IPS DF 4.7 (cell line): ENCODE measurements at regions not wholly inside any gene's neighbourhood (a gene's known extent, or its start where the extent isn't known, plus 50 kb on each side); places are given as distances from the start of the nearest gene placed in this dataset.
"Not testable (repeated sequence)": the region's sequence is repeated elsewhere in the genome, so short reads cannot be mapped to it uniquely, and the experiment has no call there.

Experiments
- DNase-seq: peaks from one replicate; pipeline ENCODE4 v3.0.0-alpha.2; 2013; ENCODE audit warnings: low spot score; ENCODE audit errors: extremely low read depth

GRCh38 chr2:193382583-193382982 lies 1187.8 kb upstream of the TMEFF2 start:
- no peak for DNase-seq

DNA sequence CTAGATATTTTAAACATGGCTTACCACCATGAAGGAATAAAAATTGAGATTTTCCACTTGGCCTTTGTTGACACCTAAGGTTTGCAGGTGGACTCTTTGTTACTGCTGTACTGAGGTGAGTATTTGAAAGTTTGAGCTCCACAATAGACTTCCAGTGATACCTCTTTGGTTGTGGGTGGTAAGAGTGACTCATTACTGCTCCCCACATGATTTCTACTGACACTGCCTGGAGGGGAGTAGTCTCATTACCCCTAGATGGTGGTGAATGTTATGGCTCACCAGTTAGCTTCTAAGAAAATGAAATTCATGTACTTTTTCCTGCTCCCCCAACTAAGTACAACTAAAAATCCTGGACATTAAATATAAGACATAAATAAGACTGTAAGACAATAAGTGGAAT lies 1183.1 kb upstream of the TMEFF2 start:
- no peak for DNase-seq

- DNase-seq = no peak
Measured at GRCh38 chr2:193373120-193373519, 1178.4 kb upstream of the TMEFF2 start.

- DNase-seq = no peak
Measured at GRCh38 chr2:193371200-193371599, 1176.5 kb upstream of the TMEFF2 start.

DNA sequence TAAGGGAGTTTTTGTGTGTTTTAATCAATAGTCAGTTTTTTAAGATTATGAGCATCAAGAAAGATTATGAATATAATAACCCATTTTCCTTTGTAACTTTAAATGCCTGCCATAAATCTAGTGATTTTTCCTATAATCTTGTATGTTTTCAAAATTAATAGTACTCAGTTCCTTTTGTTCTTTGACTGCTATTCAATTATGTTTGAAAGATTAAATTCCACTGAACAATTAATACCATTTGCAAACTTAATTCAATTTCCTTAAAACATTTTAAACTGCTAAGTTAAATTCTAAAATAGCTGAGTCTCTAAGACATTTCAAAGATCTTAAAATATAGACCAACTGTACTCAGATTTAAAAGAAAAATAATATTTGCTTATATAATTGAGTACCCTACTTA lies 1173.9 kb upstream of the TMEFF2 start:
- no peak for DNase-seq

GRCh38 chr2:193357508-193357907 lies 1162.8 kb upstream of the TMEFF2 start:
- DNase-seq = no peak

DNA sequence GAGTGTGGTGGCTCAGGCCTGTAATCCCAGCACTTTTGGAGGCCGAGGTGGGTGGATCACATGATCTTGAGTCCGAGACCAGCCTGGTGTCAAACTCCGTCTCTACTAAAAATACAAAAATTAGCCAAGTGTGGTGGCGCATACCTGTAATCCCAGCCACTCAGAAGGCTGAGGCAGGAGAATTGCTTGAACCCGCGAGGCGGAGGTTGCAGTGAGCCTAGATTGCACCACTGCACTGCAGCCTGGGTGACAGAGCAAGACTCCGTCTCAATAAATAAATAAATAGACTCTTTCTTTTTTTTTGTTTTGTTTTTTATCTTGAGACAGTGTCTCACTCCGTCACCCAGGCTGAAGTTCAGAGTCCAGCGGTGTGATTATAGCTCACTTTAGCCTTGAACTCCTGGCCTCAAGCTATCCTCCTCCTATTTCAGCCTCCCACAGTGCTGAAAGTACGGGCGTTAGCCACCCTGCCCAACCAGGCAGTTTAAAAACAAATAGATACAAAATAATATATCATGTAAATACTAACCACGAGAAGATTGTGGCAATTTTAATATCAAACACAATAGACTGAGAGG lies 1158.0 kb upstream of the TMEFF2 start:
- DNase-seq = not testable (repeated sequence)

DNA sequence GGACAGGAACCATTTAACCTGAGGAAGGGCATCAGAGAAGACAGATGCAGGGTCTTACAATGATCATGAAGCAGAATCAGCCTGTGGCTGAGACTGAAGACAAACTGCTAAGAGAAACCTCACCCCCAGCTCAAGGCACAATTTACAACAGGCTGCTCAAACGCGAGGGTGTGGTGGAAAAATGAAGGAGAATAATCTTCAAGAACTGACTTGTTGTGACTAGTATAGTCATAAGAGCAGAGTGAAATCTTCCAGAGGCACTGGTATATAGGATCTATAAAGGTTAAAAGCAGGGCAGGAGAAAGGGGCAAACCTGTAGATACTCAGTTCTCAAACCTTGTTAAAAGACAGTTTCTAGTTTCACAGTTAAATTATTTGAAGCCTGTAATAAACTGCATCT lies 1155.8 kb upstream of the TMEFF2 start:
- DNase-seq = no peak

- no peak for DNase-seq
Measured at GRCh38 chr2:193349642-193350041, 1154.9 kb upstream of the TMEFF2 start.

DNA sequence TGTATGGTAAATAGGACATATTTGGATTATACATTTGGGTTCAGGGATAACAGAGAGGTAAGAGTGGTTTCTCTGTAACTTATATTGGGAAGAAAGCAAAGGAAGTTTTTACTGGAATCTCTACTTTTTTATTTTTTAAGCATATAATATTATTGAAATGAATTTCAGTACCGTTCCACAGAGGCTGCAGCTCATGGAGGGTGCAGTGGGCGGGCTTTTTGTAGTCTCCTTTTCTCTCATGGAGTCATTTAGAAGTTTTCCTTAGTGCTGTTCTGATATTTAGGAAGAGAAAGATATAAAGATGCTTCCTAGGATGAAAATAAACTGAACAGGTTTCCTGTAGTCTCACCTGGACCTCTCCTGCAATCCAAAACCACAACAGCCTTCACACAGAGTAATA lies 1153.3 kb upstream of the TMEFF2 start:
- no peak for DNase-seq

DNA sequence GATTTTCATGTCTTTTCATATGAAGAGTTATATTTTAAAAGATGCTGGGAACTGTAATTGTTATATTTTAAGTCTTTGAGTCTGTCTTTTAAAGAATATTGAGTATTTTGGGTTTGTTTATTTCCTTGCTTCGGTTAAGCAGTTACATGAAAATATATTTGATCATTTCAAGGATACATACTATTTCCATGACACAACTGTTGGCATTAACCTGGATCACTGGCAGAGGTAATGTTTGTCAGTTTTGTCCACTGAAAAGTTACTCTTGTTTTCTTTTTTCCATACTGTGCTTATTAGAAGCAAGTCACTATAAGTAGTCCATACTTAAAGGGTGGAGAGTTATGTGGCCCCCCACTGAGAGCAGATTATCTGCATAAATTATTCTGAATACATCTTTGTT lies 1142.0 kb upstream of the TMEFF2 start:
- DNase-seq = no peak

- DNase-seq = no peak
Measured at GRCh38 chr2:193334401-193334800, 1139.7 kb upstream of the TMEFF2 start.

DNA sequence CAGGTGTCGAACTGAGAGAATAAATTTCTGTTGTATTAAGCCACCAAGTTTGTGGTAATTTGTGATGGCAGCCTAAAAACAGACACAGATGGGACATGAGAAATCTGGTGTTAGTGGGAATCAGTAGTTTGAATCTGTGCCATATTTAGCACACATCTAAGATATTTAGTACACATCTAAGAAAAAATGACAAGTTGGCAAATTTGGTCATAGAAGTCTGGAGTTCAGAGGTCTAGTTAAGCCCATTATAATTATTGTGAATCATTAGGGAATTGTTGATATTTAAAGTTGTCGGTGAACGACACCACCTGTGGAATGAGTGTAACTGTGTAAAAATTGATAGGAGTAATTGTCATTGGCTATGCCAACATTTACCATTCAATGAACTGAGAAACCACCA lies 1138.8 kb upstream of the TMEFF2 start:
- DNase-seq = no peak

DNA sequence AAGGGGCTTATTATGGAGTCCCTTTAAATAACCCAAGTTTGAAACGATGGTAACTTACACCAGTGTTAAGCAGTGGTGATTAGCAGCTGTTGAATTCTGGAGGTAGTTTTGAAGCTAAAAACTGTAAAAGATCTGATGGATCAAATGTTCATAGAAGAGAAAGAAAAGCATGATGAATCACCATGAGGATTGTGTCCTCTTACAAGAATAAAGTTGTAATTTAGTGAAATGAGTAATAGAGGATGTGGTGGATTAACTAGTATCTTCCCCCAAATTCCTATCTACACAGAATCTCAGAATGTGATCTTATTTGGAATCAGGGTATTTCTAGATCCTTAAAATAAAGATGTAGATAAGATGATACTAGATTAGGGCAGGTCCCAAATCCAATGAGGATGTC lies 1138.2 kb upstream of the TMEFF2 start:
- DNase-seq = no peak

GRCh38 chr2:193331676-193332075 lies 1136.9 kb upstream of the TMEFF2 start:
- DNase-seq = no peak

DNA sequence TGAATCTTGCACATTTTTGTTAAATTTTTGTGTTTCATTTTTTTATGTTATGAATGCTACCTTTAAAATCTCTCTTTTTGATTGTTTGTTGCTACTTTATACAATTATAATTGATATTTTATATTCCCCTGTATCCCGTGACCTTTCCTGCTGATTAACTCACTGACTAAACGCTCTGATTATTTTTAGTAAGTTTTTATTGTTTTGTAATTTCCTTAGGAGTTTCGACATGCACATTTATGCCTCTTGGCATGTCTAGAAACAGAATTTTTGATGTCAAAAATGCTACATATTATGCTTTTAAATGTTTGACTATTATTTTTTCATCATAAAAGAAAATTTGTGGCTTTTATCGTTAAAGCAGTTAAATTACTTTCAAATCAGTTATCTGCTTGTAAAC lies 1131.6 kb upstream of the TMEFF2 start:
- DNase-seq = no peak

DNA sequence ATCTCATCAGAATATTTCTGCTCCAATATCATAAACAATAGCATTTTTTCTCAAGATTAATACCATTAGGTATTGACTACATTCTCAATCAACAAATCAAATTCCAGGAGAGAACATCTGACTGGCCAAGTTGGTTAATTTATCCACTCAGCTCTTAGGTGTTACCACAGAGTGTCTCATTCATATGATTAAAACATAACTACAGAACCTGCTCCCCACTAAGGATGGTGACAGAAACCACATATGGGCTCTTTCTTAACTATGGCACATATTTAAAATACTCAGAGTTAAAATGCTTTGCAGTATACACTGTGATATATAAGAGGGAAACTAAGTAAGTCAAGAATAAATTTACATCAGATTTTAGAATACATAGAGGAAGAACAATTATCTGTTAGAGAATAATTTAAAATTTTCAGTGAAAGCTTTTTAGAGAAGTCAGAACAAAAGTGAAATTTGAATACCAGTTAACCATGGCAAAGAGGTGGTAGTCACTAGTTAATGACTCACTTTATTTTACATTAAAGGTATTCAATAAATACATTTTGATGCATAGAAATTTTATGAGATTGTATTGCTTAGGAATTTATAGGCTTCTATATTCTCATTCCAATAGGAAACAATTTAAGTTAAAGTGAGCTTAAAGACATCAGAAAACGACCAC lies 1120.8 kb upstream of the TMEFF2 start:
- DNase-seq = no peak

GRCh38 chr2:193303464-193303863 lies 1108.7 kb upstream of the TMEFF2 start:
- no peak for DNase-seq

DNA sequence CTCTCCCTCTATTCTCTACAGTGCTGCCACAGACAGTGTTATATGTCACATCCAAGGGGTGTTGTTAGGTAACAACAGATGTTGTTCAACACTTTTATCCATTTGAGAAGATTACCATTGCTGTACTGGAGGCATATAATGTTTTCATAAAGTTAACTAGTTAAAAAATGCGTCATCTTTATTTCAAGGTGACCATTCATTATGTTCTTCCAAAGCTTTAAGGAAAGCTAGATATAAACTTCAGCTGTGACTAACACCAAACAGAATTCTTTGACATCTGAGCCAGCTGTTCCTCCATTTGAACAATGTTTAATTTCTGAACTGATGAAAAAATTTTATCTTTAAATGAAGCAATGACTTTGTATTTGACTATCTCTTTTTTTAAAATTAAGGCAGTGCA lies 1099.6 kb upstream of the TMEFF2 start:
- no peak for DNase-seq

DNA sequence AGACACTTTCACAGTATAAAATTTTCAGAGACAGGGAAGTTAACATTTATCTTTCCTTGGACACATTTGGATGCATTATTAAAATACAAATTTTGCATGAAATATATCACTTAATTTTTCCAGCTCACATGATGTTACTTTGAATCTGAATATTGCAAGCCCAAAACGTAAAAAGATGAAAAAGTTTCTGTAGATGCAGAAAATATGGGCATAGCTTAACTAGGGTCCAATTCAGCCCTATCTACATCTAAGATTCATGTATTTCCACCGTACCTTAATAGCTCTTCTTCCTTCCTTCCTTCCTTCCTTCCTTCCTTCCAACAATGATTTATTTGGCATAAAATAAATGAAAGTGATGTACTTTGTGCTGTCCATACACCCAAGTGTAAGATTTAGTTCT lies 1084.6 kb upstream of the TMEFF2 start:
- no peak for DNase-seq

DNA sequence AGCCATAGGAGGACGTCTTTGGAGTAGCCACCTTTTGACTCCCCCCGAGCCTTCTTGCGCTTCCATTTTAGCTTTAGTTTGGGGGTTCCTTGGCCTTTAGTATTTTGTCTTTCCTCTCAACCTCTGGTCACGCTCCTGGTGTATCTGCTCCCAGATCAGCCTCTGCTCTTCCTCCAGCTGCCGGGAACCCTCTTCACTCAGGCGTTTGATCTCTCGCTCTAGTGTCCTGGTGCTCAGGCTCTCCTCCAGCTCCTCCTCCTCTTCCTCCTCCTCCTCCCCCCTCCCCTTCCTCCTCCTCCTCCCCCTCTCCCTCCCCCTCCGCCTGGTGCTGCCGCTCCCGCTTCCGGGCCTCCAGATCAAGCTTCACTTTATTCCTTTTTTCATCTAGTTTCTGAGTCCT lies 1082.3 kb upstream of the TMEFF2 start:
- DNase-seq = no peak

GRCh38 chr2:193276560-193276959 lies 1081.8 kb upstream of the TMEFF2 start:
- no peak for DNase-seq

DNA sequence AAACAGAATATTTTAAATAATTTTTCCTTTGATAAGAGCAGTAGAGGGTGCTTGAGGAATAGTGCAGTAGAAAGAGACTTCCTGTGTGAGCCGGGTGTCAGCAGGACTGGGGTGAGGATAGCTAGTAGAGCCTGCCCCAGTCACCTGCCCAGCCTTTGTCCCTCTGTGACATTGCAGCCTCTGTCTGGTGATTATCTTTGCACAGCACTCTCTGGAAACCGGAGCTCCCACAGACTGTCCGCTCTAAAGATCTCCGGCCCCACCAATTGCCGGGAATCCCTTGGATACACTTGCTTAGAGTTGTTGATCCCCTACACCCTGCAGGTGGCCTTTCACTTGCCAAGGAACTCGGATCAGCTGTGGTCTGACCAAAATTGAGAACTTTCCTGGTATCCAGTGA lies 1081.3 kb upstream of the TMEFF2 start:
- DNase-seq = no peak

DNA sequence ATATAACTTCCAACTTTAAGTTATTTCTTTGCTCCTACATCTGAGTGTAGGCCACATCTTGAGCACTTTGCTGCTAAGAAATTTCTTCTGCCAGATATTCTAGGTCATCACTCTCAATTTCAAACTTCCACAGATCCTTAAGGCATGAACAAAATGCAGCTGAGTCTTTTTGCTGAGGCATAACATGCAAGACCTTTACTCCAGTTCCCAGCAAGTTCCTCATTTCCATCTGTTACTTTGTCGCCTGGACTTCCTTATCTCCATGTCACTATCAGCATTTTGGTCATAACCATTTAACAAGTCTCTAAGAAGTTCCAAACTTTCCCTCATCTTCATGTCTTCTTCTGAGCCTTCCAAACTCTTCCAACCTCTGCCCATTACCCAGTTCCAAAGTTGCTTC lies 1077.3 kb upstream of the TMEFF2 start:
- no peak for DNase-seq
